GM23338 (cell line): ENCODE measurements at regions not wholly inside any gene's neighbourhood (a gene's known extent, or its start where the extent isn't known, plus 50 kb on each side); places are given as distances from the start of the nearest gene placed in this dataset.

Experiments
- ATAC-seq: fragments of 200-7000 bp; cut with Tn5 transposase; 3 replicates; pipeline ENCODE4 v1.9.1; 2020
- DNase-seq: peaks from one replicate; pipeline ENCODE4 v3.0.0-alpha.2; 2015; ENCODE audit warnings: low spot score
- H2AFZ ChIP-seq: fragments of 200-600 bp; sonication (generic); 2 replicates; pipeline ENCODE4 v1.8.0; 2016; ENCODE audit warnings: antibody characterized with exemption, mild to moderate bottlenecking, moderate library complexity
- H3F3A ChIP-seq: fragments of 200-600 bp; sonication (generic); replicated peaks from 2 replicates; pipeline ENCODE4 v1.8.0; 2017; ENCODE audit warnings: antibody characterized with exemption, mixed run types, low read depth
- H3K27ac ChIP-seq: fragments of 200-600 bp; sonication (generic); 2 replicates; pipeline ENCODE4 v1.6.1; 2016; ENCODE audit warnings: low read depth
- H3K27me3 ChIP-seq: fragments of 200-600 bp; sonication (generic); 2 replicates; pipeline ENCODE4 v1.8.0; 2016; ENCODE audit warnings: mild to moderate bottlenecking, mixed run types, moderate library complexity; ENCODE audit not compliant: insufficient read depth
- H3K36me3 ChIP-seq: fragments of 200-600 bp; sonication (generic); 2 replicates; pipeline ENCODE4 v1.8.0; 2016; ENCODE audit warnings: mild to moderate bottlenecking; ENCODE audit not compliant: insufficient read depth
- H3K4me1 ChIP-seq: fragments of 200-600 bp; sonication (generic); 2 replicates; pipeline ENCODE4 v1.8.0; 2016; ENCODE audit warnings: mild to moderate bottlenecking, moderate library complexity; ENCODE audit not compliant: insufficient read depth
- H3K4me2 ChIP-seq: fragments of 200-600 bp; sonication (generic); 2 replicates; pipeline ENCODE4 v1.7.1; 2017; ENCODE audit warnings: mixed run types
- H3K4me3 ChIP-seq: fragments of 200-600 bp; sonication (generic); 2 replicates; pipeline ENCODE4 v1.6.1; 2016; ENCODE audit warnings: mixed run types
- H3K79me2 ChIP-seq: fragments of 200-600 bp; sonication (generic); replicated peaks from 2 replicates; pipeline ENCODE4 v1.8.0; 2017; ENCODE audit warnings: mild to moderate bottlenecking; ENCODE audit not compliant: insufficient read depth
- H3K9me2 ChIP-seq: fragments of 200-600 bp; sonication (generic); 2 replicates; pipeline ENCODE4 v1.8.0; 2017; ENCODE audit not compliant: insufficient read depth
- H4K20me1 ChIP-seq: fragments of 200-600 bp; sonication (generic); replicated peaks from 2 replicates; pipeline ENCODE4 v1.8.0; 2017; ENCODE audit warnings: mild to moderate bottlenecking; ENCODE audit not compliant: insufficient read depth
- H3K27ac Mint-ChIP-seq: 2 replicates; pipeline ENCODE4 v1.8.0; 2020; ENCODE audit warnings: inconsistent platforms, mild to moderate bottlenecking, moderate library complexity, mixed read lengths
- H3K27me3 Mint-ChIP-seq: 3 replicates; pipeline ENCODE4 v1.8.0; 2022; ENCODE audit warnings: low read depth, mild to moderate bottlenecking, moderate library complexity, mixed read lengths, inconsistent platforms; ENCODE audit not compliant: insufficient read depth, poor library complexity
- H3K36me3 Mint-ChIP-seq: 3 replicates; pipeline ENCODE4 v1.8.0; 2021; ENCODE audit warnings: low read depth, mild to moderate bottlenecking, inconsistent platforms, moderate library complexity, mixed read lengths
- H3K4me1 Mint-ChIP-seq: 3 replicates; pipeline ENCODE4 v1.8.0; 2020; ENCODE audit warnings: mild to moderate bottlenecking, inconsistent platforms, mixed read lengths
- H3K4me3 Mint-ChIP-seq: 3 replicates; pipeline ENCODE4 v1.8.0; 2021; ENCODE audit warnings: moderate library complexity, mild to moderate bottlenecking, inconsistent platforms, mixed read lengths
- H3K9me3 Mint-ChIP-seq: 3 replicates; pipeline ENCODE4 v1.8.0; 2020; ENCODE audit warnings: moderate library complexity, mild to moderate bottlenecking, inconsistent platforms, mixed read lengths
- CREB1 ChIP-seq: fragments of 250-450 bp; sonication (Bioruptor Pico); IDR thresholded peaks from 2 replicates; pipeline ENCODE4 v1.5.0; 2020; ENCODE audit warnings: low read depth, mild to moderate bottlenecking, moderate library complexity
- EZH2 ChIP-seq: fragments of 200-600 bp; sonication (generic); IDR thresholded peaks from one replicate; pipeline ENCODE4 v1.8.0; 2017; ENCODE audit warnings: antibody characterized with exemption, mild to moderate bottlenecking, low read depth; ENCODE audit not compliant: unreplicated experiment
- JUNB ChIP-seq: IDR thresholded peaks from one replicate; pipeline ENCODE4 v1.6.1; 2016; ENCODE audit warnings: antibody characterized with exemption; ENCODE audit not compliant: unreplicated experiment
- NANOG ChIP-seq: IDR thresholded peaks from 2 replicates; pipeline ENCODE4 v1.6.1; 2016; ENCODE audit warnings: antibody characterized with exemption, borderline replicate concordance
- POLR2AphosphoS5 ChIP-seq: IDR thresholded peaks from 2 replicates; pipeline ENCODE4 v1.6.1; 2016; ENCODE audit warnings: antibody characterized with exemption, low read depth
- STAT1 ChIP-seq: IDR thresholded peaks from one replicate; pipeline ENCODE4 v1.6.1; 2016; ENCODE audit warnings: antibody characterized with exemption; ENCODE audit not compliant: unreplicated experiment
- ZNF114 ChIP-seq: fragments of 250-450 bp; sonication (Bioruptor Pico); IDR thresholded peaks from 2 replicates; pipeline ENCODE4 v1.5.0; 2020; ENCODE audit warnings: mild to moderate bottlenecking, moderate library complexity
- ZNF331 ChIP-seq: fragments of 250-450 bp; sonication (Bioruptor Pico); IDR thresholded peaks from 2 replicates; pipeline ENCODE4 v1.5.0; 2020; ENCODE audit warnings: low read depth, mild to moderate bottlenecking, moderate library complexity
- TF ChIP-seq, protein P1 (sequence below): IDR thresholded peaks from 2 replicates; pipeline ENCODE4 v1.6.1; 2016; ENCODE audit warnings: antibody characterized with exemption
- TF ChIP-seq, protein P2 (sequence below), 2 experiments: fragments of 200-600 bp in 1 of 2; sonication (generic) in 1 of 2; conservative IDR thresholded peaks; 2 replicates each; pipeline versions ENCODE4 v1.5.1 to v1.6.1; 2016 to 2017; ENCODE audit warnings: antibody characterized with exemption in 2 of 2, low read depth in 2 of 2, mild to moderate bottlenecking in 2 of 2, moderate library complexity in 1 of 2
- TF ChIP-seq, protein P3 (sequence below): fragments of 250-450 bp; sonication (Bioruptor Pico); IDR thresholded peaks from 2 replicates; pipeline ENCODE4 v1.5.0; 2020; ENCODE audit warnings: mild to moderate bottlenecking, moderate library complexity

DNA sequence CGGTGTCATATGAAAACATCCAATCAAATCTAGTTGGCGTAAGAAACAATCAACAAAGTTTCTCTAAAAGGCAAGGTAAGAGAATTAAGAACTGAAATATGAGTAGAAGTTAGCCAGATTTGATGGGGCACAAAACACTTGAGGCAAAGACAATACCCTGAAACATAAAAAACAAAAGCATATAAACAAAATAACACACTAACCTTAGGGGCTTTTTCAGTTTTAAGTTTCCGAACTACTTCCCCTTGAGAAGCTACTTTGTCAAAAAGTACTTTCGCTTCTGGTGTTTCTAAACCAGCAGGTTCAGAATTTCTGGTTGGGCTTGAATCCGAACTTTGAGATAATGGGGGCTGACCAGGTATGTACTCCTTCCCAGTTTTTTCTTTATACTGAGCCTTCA is 57.9 kb downstream of the EPRS1 start (continued):
- TF ChIP-seq, protein P1, sequence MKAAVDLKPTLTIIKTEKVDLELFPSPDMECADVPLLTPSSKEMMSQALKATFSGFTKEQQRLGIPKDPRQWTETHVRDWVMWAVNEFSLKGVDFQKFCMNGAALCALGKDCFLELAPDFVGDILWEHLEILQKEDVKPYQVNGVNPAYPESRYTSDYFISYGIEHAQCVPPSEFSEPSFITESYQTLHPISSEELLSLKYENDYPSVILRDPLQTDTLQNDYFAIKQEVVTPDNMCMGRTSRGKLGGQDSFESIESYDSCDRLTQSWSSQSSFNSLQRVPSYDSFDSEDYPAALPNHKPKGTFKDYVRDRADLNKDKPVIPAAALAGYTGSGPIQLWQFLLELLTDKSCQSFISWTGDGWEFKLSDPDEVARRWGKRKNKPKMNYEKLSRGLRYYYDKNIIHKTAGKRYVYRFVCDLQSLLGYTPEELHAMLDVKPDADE, result no peak
- TF ChIP-seq POLR2AphosphoS5 (no peak), ZNF331 (CRISPR knock-in tag) (no peak), EZH2 (no peak)
- TF ChIP-seq, protein P2, sequence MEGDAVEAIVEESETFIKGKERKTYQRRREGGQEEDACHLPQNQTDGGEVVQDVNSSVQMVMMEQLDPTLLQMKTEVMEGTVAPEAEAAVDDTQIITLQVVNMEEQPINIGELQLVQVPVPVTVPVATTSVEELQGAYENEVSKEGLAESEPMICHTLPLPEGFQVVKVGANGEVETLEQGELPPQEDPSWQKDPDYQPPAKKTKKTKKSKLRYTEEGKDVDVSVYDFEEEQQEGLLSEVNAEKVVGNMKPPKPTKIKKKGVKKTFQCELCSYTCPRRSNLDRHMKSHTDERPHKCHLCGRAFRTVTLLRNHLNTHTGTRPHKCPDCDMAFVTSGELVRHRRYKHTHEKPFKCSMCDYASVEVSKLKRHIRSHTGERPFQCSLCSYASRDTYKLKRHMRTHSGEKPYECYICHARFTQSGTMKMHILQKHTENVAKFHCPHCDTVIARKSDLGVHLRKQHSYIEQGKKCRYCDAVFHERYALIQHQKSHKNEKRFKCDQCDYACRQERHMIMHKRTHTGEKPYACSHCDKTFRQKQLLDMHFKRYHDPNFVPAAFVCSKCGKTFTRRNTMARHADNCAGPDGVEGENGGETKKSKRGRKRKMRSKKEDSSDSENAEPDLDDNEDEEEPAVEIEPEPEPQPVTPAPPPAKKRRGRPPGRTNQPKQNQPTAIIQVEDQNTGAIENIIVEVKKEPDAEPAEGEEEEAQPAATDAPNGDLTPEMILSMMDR (conservative IDR thresholded peaks at IDR 0.05; ENCODE audit: low read depth in 2 of 2), result no peak

DNA sequence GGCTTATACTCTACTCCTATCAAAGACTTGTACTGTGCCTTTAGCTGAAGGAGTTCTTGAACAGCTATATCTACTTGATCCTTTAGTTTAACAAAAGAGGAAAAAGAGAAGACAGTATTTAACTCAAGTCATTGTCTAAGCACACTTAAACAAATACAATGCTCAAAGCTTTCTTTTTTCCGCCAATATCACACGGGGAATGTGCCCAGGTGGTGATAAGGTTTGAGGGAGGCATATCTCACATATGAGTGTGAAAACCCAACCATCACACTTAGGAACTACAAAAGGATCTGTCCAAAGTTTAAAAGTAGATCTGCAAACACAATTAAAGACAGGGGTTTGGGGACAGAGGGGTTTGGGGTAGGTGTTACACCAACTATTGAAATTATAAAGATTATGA is 59.0 kb upstream of the SLC30A10 start:
- Mint-ChIP-seq H3K27ac (no peak overlapping the region), H3K4me3 (no peak overlapping the region), H3K36me3 (peaks cover 42% of the 10 kb centered on the region), H3K9me3 (no peaks in the 10 kb centered on the region), H3K4me1 (no peaks in the 10 kb centered on the region; the same call in 2 of the 3 replicates), H3K27me3 (no peaks in the 10 kb centered on the region)
- Histone ChIP-seq H3F3A (no peaks in the 10 kb centered on the region), H3K79me2 (no peaks in the 10 kb centered on the region), H3K27ac (no peak overlapping the region), H3K4me1 (no peaks in the 10 kb centered on the region), H3K4me2 (no peak overlapping the region), H4K20me1 (no peaks in the 10 kb centered on the region), H3K4me3 (no peak overlapping the region), H3K36me3 (peaks cover 39% of the 10 kb centered on the region), H3K9me2 (no peaks in the 10 kb centered on the region), H2AFZ (no peak overlapping the region), H3K27me3 (no peaks in the 10 kb centered on the region)
- DNase-seq (no peak), ATAC-seq (no peak)
- TF ChIP-seq CREB1 (CRISPR knock-in tag) (no peak), EZH2 (no peak), STAT1 (no peak), POLR2AphosphoS5 (no peak), ZNF114 (CRISPR knock-in tag) (no peak), JUNB (no peak), NANOG (no peak)
- TF ChIP-seq, protein P2 (conservative IDR thresholded peaks at IDR 0.05; ENCODE audit: low read depth in 2 of 2), result no peak
- TF ChIP-seq, protein P3, sequence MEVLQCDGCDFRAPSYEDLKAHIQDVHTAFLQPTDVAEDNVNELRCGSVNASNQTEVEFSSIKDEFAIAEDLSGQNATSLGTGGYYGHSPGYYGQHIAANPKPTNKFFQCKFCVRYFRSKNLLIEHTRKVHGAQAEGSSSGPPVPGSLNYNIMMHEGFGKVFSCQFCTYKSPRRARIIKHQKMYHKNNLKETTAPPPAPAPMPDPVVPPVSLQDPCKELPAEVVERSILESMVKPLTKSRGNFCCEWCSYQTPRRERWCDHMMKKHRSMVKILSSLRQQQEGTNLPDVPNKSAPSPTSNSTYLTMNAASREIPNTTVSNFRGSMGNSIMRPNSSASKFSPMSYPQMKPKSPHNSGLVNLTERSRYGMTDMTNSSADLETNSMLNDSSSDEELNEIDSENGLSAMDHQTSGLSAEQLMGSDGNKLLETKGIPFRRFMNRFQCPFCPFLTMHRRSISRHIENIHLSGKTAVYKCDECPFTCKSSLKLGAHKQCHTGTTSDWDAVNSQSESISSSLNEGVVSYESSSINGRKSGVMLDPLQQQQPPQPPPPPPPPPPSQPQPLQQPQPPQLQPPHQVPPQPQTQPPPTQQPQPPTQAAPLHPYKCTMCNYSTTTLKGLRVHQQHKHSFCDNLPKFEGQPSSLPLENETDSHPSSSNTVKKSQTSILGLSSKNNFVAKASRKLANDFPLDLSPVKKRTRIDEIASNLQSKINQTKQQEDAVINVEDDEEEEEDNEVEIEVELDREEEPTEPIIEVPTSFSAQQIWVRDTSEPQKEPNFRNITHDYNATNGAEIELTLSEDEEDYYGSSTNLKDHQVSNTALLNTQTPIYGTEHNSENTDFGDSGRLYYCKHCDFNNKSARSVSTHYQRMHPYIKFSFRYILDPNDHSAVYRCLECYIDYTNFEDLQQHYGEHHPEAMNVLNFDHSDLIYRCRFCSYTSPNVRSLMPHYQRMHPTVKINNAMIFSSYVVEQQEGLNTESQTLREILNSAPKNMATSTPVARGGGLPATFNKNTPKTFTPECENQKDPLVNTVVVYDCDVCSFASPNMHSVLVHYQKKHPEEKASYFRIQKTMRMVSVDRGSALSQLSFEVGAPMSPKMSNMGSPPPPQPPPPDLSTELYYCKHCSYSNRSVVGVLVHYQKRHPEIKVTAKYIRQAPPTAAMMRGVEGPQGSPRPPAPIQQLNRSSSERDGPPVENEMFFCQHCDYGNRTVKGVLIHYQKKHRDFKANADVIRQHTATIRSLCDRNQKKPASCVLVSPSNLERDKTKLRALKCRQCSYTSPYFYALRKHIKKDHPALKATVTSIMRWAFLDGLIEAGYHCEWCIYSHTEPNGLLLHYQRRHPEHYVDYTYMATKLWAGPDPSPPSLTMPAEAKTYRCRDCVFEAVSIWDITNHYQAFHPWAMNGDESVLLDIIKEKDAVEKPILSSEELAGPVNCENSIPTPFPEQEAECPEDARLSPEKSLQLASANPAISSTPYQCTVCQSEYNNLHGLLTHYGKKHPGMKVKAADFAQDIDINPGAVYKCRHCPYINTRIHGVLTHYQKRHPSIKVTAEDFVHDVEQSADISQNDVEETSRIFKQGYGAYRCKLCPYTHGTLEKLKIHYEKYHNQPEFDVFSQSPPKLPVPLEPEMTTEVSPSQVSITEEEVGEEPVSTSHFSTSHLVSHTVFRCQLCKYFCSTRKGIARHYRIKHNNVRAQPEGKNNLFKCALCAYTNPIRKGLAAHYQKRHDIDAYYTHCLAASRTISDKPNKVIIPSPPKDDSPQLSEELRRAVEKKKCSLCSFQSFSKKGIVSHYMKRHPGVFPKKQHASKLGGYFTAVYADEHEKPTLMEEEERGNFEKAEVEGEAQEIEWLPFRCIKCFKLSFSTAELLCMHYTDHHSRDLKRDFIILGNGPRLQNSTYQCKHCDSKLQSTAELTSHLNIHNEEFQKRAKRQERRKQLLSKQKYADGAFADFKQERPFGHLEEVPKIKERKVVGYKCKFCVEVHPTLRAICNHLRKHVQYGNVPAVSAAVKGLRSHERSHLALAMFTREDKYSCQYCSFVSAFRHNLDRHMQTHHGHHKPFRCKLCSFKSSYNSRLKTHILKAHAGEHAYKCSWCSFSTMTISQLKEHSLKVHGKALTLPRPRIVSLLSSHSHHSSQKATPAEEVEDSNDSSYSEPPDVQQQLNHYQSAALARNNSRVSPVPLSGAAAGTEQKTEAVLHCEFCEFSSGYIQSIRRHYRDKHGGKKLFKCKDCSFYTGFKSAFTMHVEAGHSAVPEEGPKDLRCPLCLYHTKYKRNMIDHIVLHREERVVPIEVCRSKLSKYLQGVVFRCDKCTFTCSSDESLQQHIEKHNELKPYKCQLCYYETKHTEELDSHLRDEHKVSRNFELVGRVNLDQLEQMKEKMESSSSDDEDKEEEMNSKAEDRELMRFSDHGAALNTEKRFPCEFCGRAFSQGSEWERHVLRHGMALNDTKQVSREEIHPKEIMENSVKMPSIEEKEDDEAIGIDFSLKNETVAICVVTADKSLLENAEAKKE (CRISPR knock-in tag), result no peak
